IMR-90 (cell line): ENCODE measurements at regions not wholly inside any gene's neighbourhood (a gene's known extent, or its start where the extent isn't known, plus 50 kb on each side); places are given as distances from the start of the nearest gene placed in this dataset.

Experiments
- ATAC-seq: fragments of 200-7000 bp; cut with Tn5 transposase; 2 replicates; pipeline ENCODE4 v1.9.1; 2020; ENCODE audit warnings: low read depth, mild to moderate bottlenecking, moderate library complexity
- BruUV-seq: library from RNA; stranded (reverse); fragments of 400-500 nt; replicated peaks from 2 replicates; lab custom pipeline; 2021; lab: Mats Ljungman, UMichigan
- CTCF ChIA-PET: fragments of 300-600 bp; formaldehyde crosslinking; extraction: SDS; loops from one replicate; lab custom pipeline; 2021; ENCODE audit warnings: antibody characterized with exemption; lab: Yijun Ruan, JAX
- POLR2A ChIA-PET: fragments of 300-600 bp; sonication (Branson Sonifier 250); formaldehyde crosslinking; loops from one replicate; lab custom pipeline; 2022; ENCODE audit warnings: antibody characterized with exemption; ENCODE audit not compliant: unreplicated experiment; lab: Charles Lee
- DNase-seq: peaks from one replicate; pipeline ENCODE4 v3.0.0; 2013
- H2AFZ ChIP-seq: replicated peaks from 2 replicates; pipeline ENCODE3; 2013; ENCODE audit warnings: low read length, mild to moderate bottlenecking; ENCODE audit not compliant: poor library complexity
- H2AK5ac ChIP-seq: 2 replicates; pipeline ENCODE4 v1.6.1; 2013; ENCODE audit warnings: low read depth, low read length, inconsistent platforms
- H2AK9ac ChIP-seq: replicated peaks from 2 replicates; pipeline ENCODE3; 2013; ENCODE audit warnings: mild to moderate bottlenecking, low read depth, low read length, moderate library complexity; ENCODE audit not compliant: poor library complexity
- H2BK120ac ChIP-seq: 2 replicates; pipeline ENCODE4 v1.6.1; 2013; ENCODE audit warnings: low read depth, low read length, inconsistent platforms
- H2BK15ac ChIP-seq: 3 replicates; pipeline ENCODE4 v1.6.1; 2013; ENCODE audit warnings: low read depth, low read length, inconsistent platforms
- H2BK20ac ChIP-seq: 2 replicates; pipeline ENCODE4 v1.6.1; 2013; ENCODE audit warnings: low read depth, mild to moderate bottlenecking, inconsistent platforms, low read length, moderate library complexity
- H2BK5ac ChIP-seq: 2 replicates; pipeline ENCODE4 v1.6.1; 2013; ENCODE audit warnings: mild to moderate bottlenecking, low read depth, low read length, inconsistent platforms; ENCODE audit not compliant: poor library complexity, severe bottlenecking
- H3K14ac ChIP-seq: replicated peaks from 2 replicates; pipeline ENCODE4 v1.6.1; 2013; ENCODE audit warnings: low read depth, low read length, inconsistent platforms
- H3K18ac ChIP-seq: 2 replicates; pipeline ENCODE4 v1.6.1; 2013; ENCODE audit warnings: low read depth, low read length, control low read depth
- H3K23ac ChIP-seq: 2 replicates; pipeline ENCODE4 v1.6.1; 2013; ENCODE audit warnings: low read depth, low read length, inconsistent platforms
- H3K27ac ChIP-seq: 2 replicates; pipeline ENCODE4 v1.5.1; 2013; ENCODE audit warnings: mild to moderate bottlenecking, control low read depth, low read length; ENCODE audit not compliant: insufficient read depth
- H3K27me3 ChIP-seq: 2 replicates; pipeline ENCODE4 v1.6.1; 2013; ENCODE audit warnings: low read length; ENCODE audit not compliant: control insufficient read depth, insufficient read depth
- H3K36me3 ChIP-seq: 2 replicates; pipeline ENCODE4 v1.6.1; 2013; ENCODE audit warnings: low read length, mixed read lengths; ENCODE audit not compliant: control insufficient read depth, insufficient read depth
- H3K4ac ChIP-seq: 2 replicates; pipeline ENCODE4 v1.6.1; 2013; ENCODE audit warnings: low read depth, low read length, inconsistent platforms
- H3K4me1 ChIP-seq: 2 replicates; pipeline ENCODE4 v1.6.1; 2013; ENCODE audit warnings: low read length, mixed read lengths; ENCODE audit not compliant: control insufficient read depth, insufficient read depth
- H3K4me2 ChIP-seq: 2 replicates; pipeline ENCODE4 v1.6.1; 2013; ENCODE audit warnings: low read depth, mild to moderate bottlenecking, control low read depth, low read length, moderate library complexity
- H3K4me3 ChIP-seq: 2 replicates; pipeline ENCODE4 v1.5.1; 2013; ENCODE audit warnings: low read depth, mild to moderate bottlenecking, control low read depth, low read length, moderate library complexity; ENCODE audit not compliant: insufficient read depth
- H3K56ac ChIP-seq: 2 replicates; pipeline ENCODE4 v1.6.1; 2013; ENCODE audit warnings: low read length, inconsistent platforms; ENCODE audit not compliant: insufficient read depth; ENCODE audit errors: extremely low read depth
- H3K79me1 ChIP-seq, 2 experiments: 2 replicates each; pipeline ENCODE4 v1.6.1; 2013; ENCODE audit warnings: low read length in 2 of 2, inconsistent platforms in 1 of 2, low read depth in 1 of 2
- H3K9ac ChIP-seq: 2 replicates; pipeline ENCODE4 v1.6.1; 2013; ENCODE audit warnings: low read depth, low read length, control low read depth
- H3K9me1 ChIP-seq: 2 replicates; pipeline ENCODE4 v1.6.1; 2013; ENCODE audit warnings: low read length, inconsistent platforms; ENCODE audit not compliant: insufficient read depth
- H3K9me3 ChIP-seq: 2 replicates; pipeline ENCODE4 v1.6.1; 2013; ENCODE audit warnings: low read length; ENCODE audit not compliant: control insufficient read depth, insufficient read depth
- H4K20me1 ChIP-seq: 2 replicates; pipeline ENCODE4 v1.6.1; 2013; ENCODE audit warnings: low read length, inconsistent platforms; ENCODE audit not compliant: insufficient read depth
- H4K5ac ChIP-seq: 2 replicates; pipeline ENCODE4 v1.6.1; 2013; ENCODE audit warnings: mild to moderate bottlenecking, low read depth, low read length, control low read depth
- H4K8ac ChIP-seq, 2 experiments: 2 replicates each; pipeline ENCODE4 v1.6.1; 2013; ENCODE audit warnings: low read depth in 2 of 2, low read length in 2 of 2, control low read depth in 1 of 2, inconsistent platforms in 1 of 2
- H4K91ac ChIP-seq: 2 replicates; pipeline ENCODE4 v1.6.1; 2013; ENCODE audit warnings: low read depth, low read length, inconsistent platforms; ENCODE audit not compliant: insufficient read depth
- POLR2A ChIP-seq: IDR thresholded peaks from 2 replicates; pipeline ENCODE4 v1.6.1; 2012; ENCODE audit warnings: mild to moderate bottlenecking, low read depth, low read length
- RCOR1 ChIP-seq: IDR thresholded peaks from 2 replicates; pipeline ENCODE4 v1.6.1; 2012; ENCODE audit warnings: mild to moderate bottlenecking, low read length, improper control_type of control experiment; ENCODE audit not compliant: insufficient replicate concordance
- WGBS, 2 experiments: methylation state at CpG; one replicate each; pipeline versions ENCODE4 v1.1.5 to v1.1.7; 2013; ENCODE audit warnings: missing lambda C conversion rate in 2 of 2; ENCODE audit not compliant: insufficient read length in 1 of 2; ENCODE audit errors: extremely low coverage in 2 of 2; 5-methylcytosine and 5-hydroxymethylcytosine counted together
- dilution Hi-C: fragments of 300-500 bp; cut with HindIII; formaldehyde crosslinking; loops from one replicate; pipeline ENCODE4 v1.14.3; 2018; ENCODE audit warnings: low sequenced_read_pairs; ENCODE audit not compliant: unreplicated experiment
- in situ Hi-C: fragments of 300-500 bp; cut with MboI; formaldehyde crosslinking; loops from 3 replicates; pipeline ENCODE4 v1.14.3; 2019; ENCODE audit warnings: low sequenced_read_pairs, inconsistent platforms, mixed read lengths
- intact Hi-C: fragments of 100-400 bp; cut with micrococcal nuclease; formaldehyde crosslinking; loops from 2 replicates; pipeline ENCODE4 v1.10.0; 2022

DNA sequence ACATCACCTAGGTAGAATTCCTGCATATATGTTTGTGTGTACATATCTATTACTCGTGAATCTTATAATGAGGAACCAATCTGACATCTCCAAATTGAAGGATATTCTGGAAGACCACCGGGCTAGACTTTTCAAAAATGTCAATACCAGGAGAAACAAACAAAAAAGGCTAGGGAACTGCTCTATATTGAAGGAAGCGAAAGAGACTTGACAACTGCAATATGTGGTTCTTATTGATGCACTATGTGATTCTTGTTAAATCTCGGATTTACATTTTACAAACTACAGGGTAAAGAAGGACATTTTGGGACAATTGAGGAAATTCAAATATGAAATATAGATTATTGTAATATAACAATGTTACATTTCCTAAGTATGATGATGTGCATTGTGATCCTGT, 137.5 kb upstream of the CCDC54 start:
- no peak overlapping the region for H3K56ac ChIP-seq
- no peaks in the 10 kb centered on the region for H4K20me1 ChIP-seq
- H3K4me3 ChIP-seq, result no peak overlapping the region
- no peak overlapping the region for H3K14ac ChIP-seq
- peaks cover 12 to 37% of the 10 kb centered on the region in 2 experiments for H3K79me1 ChIP-seq
- H3K23ac ChIP-seq, result no peak overlapping the region
- in situ Hi-C loops, result loop anchor here (10.0 to 25.0 kb wide), 4 partner anchors 495 to 1315 kb away; partner anchors contain the start of gene IFT57
- dilution Hi-C loops, result no loop called here
- no peak overlapping the region for H3K9ac ChIP-seq
- H3K9me1 ChIP-seq, result 0 out of 2 replicates have a peak, but pooled peaks cover 2% of the 10 kb centered on the region
- TF ChIP-seq POLR2A (no peak), RCOR1 (no peak)
- DNase-seq (no peak), ATAC-seq (no peak)
- peaks cover 5% of the 10 kb centered on the region for H3K4me1 ChIP-seq
- H3K4me2 ChIP-seq, result peak overlapping the region; percentile 73; the same call in 1 of the 2 replicates
- peak overlapping the region; percentile 89 to 98; a peak in 2 of 4 replicates for H4K8ac ChIP-seq
- peaks cover 1% of the 10 kb centered on the region; the same call in 1 of the 2 replicates for H3K36me3 ChIP-seq
- H3K4ac ChIP-seq, result no peak overlapping the region; the same call in 1 of the 2 replicates
- WGBS, 2 experiments, result no CpG with 5 or more reads among the region's 4 CpGs
- intact Hi-C loops, result loop anchor here (5.0 kb wide), 4 partner anchors 423 to 1313 kb away; no protein-coding TSS in a partner anchor
- BruUV-seq, result no TSS peak
- no peak overlapping the region for H4K91ac ChIP-seq
- POLR2A ChIA-PET, result no interaction called here
- H3K18ac ChIP-seq, result no peak overlapping the region
- no peaks in the 10 kb centered on the region for H3K27me3 ChIP-seq
- CTCF ChIA-PET, result no interaction called here
- no peaks in the 10 kb centered on the region for H3K9me3 ChIP-seq
- no peak overlapping the region for H2BK120ac ChIP-seq
- no peak overlapping the region for H2BK5ac ChIP-seq
- H2AK9ac ChIP-seq, result no peak overlapping the region
- no peak overlapping the region for H2BK15ac ChIP-seq
- no peak overlapping the region for H4K5ac ChIP-seq
- no peak overlapping the region for H2BK20ac ChIP-seq
- H2AK5ac ChIP-seq, result peak overlapping the region; percentile 43; the same call in 1 of the 2 replicates
- H2AFZ ChIP-seq, result no peak overlapping the region
- no peak overlapping the region for H3K27ac ChIP-seq
